ENCODE measurements at regions not wholly inside any gene's neighbourhood (a gene's known extent, or its start where the extent isn't known, plus 50 kb on each side); places are given as distances from the start of the nearest gene placed in this dataset.

GRCh38 chr14:51491036-51491545 lies 160.6 kb upstream of the FRMD6 start:
- Histone ChIP-seq H3K27me3 (ENCODE audit: low read depth) (no peaks in the 10 kb centered on the region), H3K9me3 (no peaks in the 10 kb centered on the region), H3K4me3 (no peak overlapping the region), H3K4me1 (no peaks in the 10 kb centered on the region), H3K36me3 (replicated peaks) (no peaks in the 10 kb centered on the region)
- in situ Hi-C loops (cut with MboI; ENCODE audit: low sequenced_read_pairs), result no loop called here
- DNase-seq (ENCODE audit: low spot score in 2 of 2), result no peak

GRCh38 chr14:51491776-51492175 lies 159.9 kb upstream of the FRMD6 start:
- Histone ChIP-seq H3K9me3 (no peaks in the 10 kb centered on the region), H3K4me3 (no peak overlapping the region)
- in situ Hi-C loops (cut with MboI; ENCODE audit: low sequenced_read_pairs), result no loop called here

GRCh38 chr14:51495319-51495718 lies 156.4 kb upstream of the FRMD6 start:
- DNase-seq (ENCODE audit: low spot score in 2 of 2), result no peak
- Histone ChIP-seq H3K36me3 (replicated peaks) (no peaks in the 10 kb centered on the region), H3K9me3 (0 out of 2 replicates have a peak, but pooled peaks cover 3% of the 10 kb centered on the region), H3K27me3 (ENCODE audit: low read depth) (no peaks in the 10 kb centered on the region), H3K4me1 (no peaks in the 10 kb centered on the region), H3K4me3 (no peak overlapping the region)
- in situ Hi-C loops (cut with MboI; ENCODE audit: low sequenced_read_pairs), result no loop called here

More at GRCh38 chr14:51491776-51492175, 159.9 kb upstream of the FRMD6 start:
- no peaks in the 10 kb centered on the region for H3K27me3 ChIP-seq (ENCODE audit: low read depth)
- no peak for DNase-seq (ENCODE audit: low spot score in 2 of 2)
- no peaks in the 10 kb centered on the region for H3K36me3 ChIP-seq (replicated peaks)
- H3K4me1 ChIP-seq, result no peaks in the 10 kb centered on the region

- DNase-seq (ENCODE audit: low spot score in 2 of 2), result no peak
- Histone ChIP-seq H3K9me3 (0 out of 2 replicates have a peak, but pooled peaks cover 3% of the 10 kb centered on the region), H3K4me1 (no peaks in the 10 kb centered on the region), H3K36me3 (replicated peaks) (no peaks in the 10 kb centered on the region), H3K27me3 (ENCODE audit: low read depth) (no peaks in the 10 kb centered on the region), H3K4me3 (no peak overlapping the region)
- in situ Hi-C loops (cut with MboI; ENCODE audit: low sequenced_read_pairs), result no loop called here
Observed at GRCh38 chr14:51498411-51499227, 153.1 kb upstream of the FRMD6 start.

GRCh38 chr14:51500776-51501175 lies 150.9 kb upstream of the FRMD6 start:
- in situ Hi-C loops (cut with MboI; ENCODE audit: low sequenced_read_pairs), result no loop called here
- Histone ChIP-seq H3K36me3 (replicated peaks) (no peaks in the 10 kb centered on the region), H3K9me3 (0 out of 2 replicates have a peak, but pooled peaks cover 3% of the 10 kb centered on the region)

GRCh38 chr14:51501746-51502145 lies 150.0 kb upstream of the FRMD6 start:
- no peaks in the 10 kb centered on the region for H3K36me3 ChIP-seq (replicated peaks)
- no peak for DNase-seq (ENCODE audit: low spot score in 2 of 2)
- in situ Hi-C loops (cut with MboI; ENCODE audit: low sequenced_read_pairs), result no loop called here
- 0 out of 2 replicates have a peak, but pooled peaks cover 3% of the 10 kb centered on the region for H3K9me3 ChIP-seq
- no peaks in the 10 kb centered on the region for H3K27me3 ChIP-seq (ENCODE audit: low read depth)
- H3K4me1 ChIP-seq, result no peaks in the 10 kb centered on the region
- H3K4me3 ChIP-seq, result no peak overlapping the region

More at GRCh38 chr14:51500776-51501175, 150.9 kb upstream of the FRMD6 start:
- no peak for DNase-seq (ENCODE audit: low spot score in 2 of 2)
- H3K4me3 ChIP-seq, result no peak overlapping the region
- H3K4me1 ChIP-seq, result no peaks in the 10 kb centered on the region
- H3K27me3 ChIP-seq (ENCODE audit: low read depth), result no peaks in the 10 kb centered on the region

- Histone ChIP-seq H3K27me3 (ENCODE audit: low read depth) (no peaks in the 10 kb centered on the region), H3K9me3 (no peaks in the 10 kb centered on the region), H3K4me3 (no peak overlapping the region), H3K4me1 (peaks cover 21% of the 10 kb centered on the region), H3K36me3 (replicated peaks) (no peaks in the 10 kb centered on the region)
- in situ Hi-C loops (cut with MboI; ENCODE audit: low sequenced_read_pairs), result no loop called here
- DNase-seq (ENCODE audit: low spot score in 2 of 2), result no peak
Observed at GRCh38 chr14:51504669-51505068, 147.0 kb upstream of the FRMD6 start.

- Histone ChIP-seq H3K4me3 (no peak overlapping the region), H3K4me1 (peaks cover 21% of the 10 kb centered on the region), H3K9me3 (no peaks in the 10 kb centered on the region), H3K36me3 (replicated peaks) (no peaks in the 10 kb centered on the region), H3K27me3 (ENCODE audit: low read depth) (no peaks in the 10 kb centered on the region)
- in situ Hi-C loops (cut with MboI; ENCODE audit: low sequenced_read_pairs), result no loop called here
- no peak for DNase-seq (ENCODE audit: low spot score in 2 of 2)
Observed at GRCh38 chr14:51507511-51507905, 144.2 kb upstream of the FRMD6 start.

- H3K4me1 ChIP-seq, result peaks cover 21% of the 10 kb centered on the region
- H3K36me3 ChIP-seq (replicated peaks), result no peaks in the 10 kb centered on the region
- in situ Hi-C loops (cut with MboI; ENCODE audit: low sequenced_read_pairs), result no loop called here
- H3K4me3 ChIP-seq, result no peak overlapping the region
- peak; percentile 90 to 98 for DNase-seq (ENCODE audit: low spot score in 2 of 2)
- H3K9me3 ChIP-seq, result no peaks in the 10 kb centered on the region
- no peaks in the 10 kb centered on the region for H3K27me3 ChIP-seq (ENCODE audit: low read depth)
Observed at GRCh38 chr14:51507906-51508511, 143.7 kb upstream of the FRMD6 start.

- in situ Hi-C loops (cut with MboI; ENCODE audit: low sequenced_read_pairs), result no loop called here
- no peak for DNase-seq (ENCODE audit: low spot score in 2 of 2)
Observed at GRCh38 chr14:51511265-51511664, 140.4 kb upstream of the FRMD6 start.

GRCh38 chr14:51512316-51512715 lies 139.4 kb upstream of the FRMD6 start:
- H3K4me3 ChIP-seq, result no peak overlapping the region
- peaks cover 29% of the 10 kb centered on the region for H3K4me1 ChIP-seq
- no peaks in the 10 kb centered on the region for H3K27me3 ChIP-seq (ENCODE audit: low read depth)
- no peak for DNase-seq (ENCODE audit: low spot score in 2 of 2)
- no peaks in the 10 kb centered on the region for H3K9me3 ChIP-seq
- in situ Hi-C loops (cut with MboI; ENCODE audit: low sequenced_read_pairs), result no loop called here
- H3K36me3 ChIP-seq (replicated peaks), result no peaks in the 10 kb centered on the region

More at GRCh38 chr14:51511265-51511664, 140.4 kb upstream of the FRMD6 start:
- Histone ChIP-seq H3K4me3 (no peak overlapping the region), H3K36me3 (replicated peaks) (no peaks in the 10 kb centered on the region), H3K4me1 (peaks cover 21% of the 10 kb centered on the region), H3K9me3 (no peaks in the 10 kb centered on the region), H3K27me3 (ENCODE audit: low read depth) (no peaks in the 10 kb centered on the region)

GRCh38 chr14:51513281-51513680 lies 138.4 kb upstream of the FRMD6 start:
- H3K4me3 ChIP-seq, result no peak overlapping the region
- peaks cover 27% of the 10 kb centered on the region for H3K4me1 ChIP-seq
- H3K27me3 ChIP-seq (ENCODE audit: low read depth), result no peaks in the 10 kb centered on the region
- H3K9me3 ChIP-seq, result no peaks in the 10 kb centered on the region
- in situ Hi-C loops (cut with MboI; ENCODE audit: low sequenced_read_pairs), result no loop called here
- no peak for DNase-seq (ENCODE audit: low spot score in 2 of 2)
- H3K36me3 ChIP-seq (replicated peaks), result no peaks in the 10 kb centered on the region

GRCh38 chr14:51513933-51514332 lies 137.8 kb upstream of the FRMD6 start:
- Histone ChIP-seq H3K9me3 (no peaks in the 10 kb centered on the region), H3K4me3 (no peak overlapping the region), H3K36me3 (replicated peaks) (no peaks in the 10 kb centered on the region), H3K4me1 (peaks cover 21% of the 10 kb centered on the region), H3K27me3 (ENCODE audit: low read depth) (no peaks in the 10 kb centered on the region)
- DNase-seq (ENCODE audit: low spot score in 2 of 2), result no peak
- in situ Hi-C loops (cut with MboI; ENCODE audit: low sequenced_read_pairs), result no loop called here

GRCh38 chr14:51515611-51516010 lies 136.1 kb upstream of the FRMD6 start:
- peaks cover 17% of the 10 kb centered on the region for H3K4me1 ChIP-seq
- H3K27me3 ChIP-seq (ENCODE audit: low read depth), result no peaks in the 10 kb centered on the region
- no peak for DNase-seq (ENCODE audit: low spot score in 2 of 2)
- in situ Hi-C loops (cut with MboI; ENCODE audit: low sequenced_read_pairs), result no loop called here
- no peak overlapping the region for H3K4me3 ChIP-seq
- no peaks in the 10 kb centered on the region for H3K9me3 ChIP-seq
- no peaks in the 10 kb centered on the region for H3K36me3 ChIP-seq (replicated peaks)

All from HAP-1 (cell line).